ENCODE measurements at regions not wholly inside any gene's neighbourhood (a gene's known extent, or its start where the extent isn't known, plus 50 kb on each side); places are given as distances from the start of the nearest gene placed in this dataset.

GRCh38 chr2:19541884-19542283, 183.5 kb upstream of the OSR1 start:
- TF ChIP-seq, protein P1, sequence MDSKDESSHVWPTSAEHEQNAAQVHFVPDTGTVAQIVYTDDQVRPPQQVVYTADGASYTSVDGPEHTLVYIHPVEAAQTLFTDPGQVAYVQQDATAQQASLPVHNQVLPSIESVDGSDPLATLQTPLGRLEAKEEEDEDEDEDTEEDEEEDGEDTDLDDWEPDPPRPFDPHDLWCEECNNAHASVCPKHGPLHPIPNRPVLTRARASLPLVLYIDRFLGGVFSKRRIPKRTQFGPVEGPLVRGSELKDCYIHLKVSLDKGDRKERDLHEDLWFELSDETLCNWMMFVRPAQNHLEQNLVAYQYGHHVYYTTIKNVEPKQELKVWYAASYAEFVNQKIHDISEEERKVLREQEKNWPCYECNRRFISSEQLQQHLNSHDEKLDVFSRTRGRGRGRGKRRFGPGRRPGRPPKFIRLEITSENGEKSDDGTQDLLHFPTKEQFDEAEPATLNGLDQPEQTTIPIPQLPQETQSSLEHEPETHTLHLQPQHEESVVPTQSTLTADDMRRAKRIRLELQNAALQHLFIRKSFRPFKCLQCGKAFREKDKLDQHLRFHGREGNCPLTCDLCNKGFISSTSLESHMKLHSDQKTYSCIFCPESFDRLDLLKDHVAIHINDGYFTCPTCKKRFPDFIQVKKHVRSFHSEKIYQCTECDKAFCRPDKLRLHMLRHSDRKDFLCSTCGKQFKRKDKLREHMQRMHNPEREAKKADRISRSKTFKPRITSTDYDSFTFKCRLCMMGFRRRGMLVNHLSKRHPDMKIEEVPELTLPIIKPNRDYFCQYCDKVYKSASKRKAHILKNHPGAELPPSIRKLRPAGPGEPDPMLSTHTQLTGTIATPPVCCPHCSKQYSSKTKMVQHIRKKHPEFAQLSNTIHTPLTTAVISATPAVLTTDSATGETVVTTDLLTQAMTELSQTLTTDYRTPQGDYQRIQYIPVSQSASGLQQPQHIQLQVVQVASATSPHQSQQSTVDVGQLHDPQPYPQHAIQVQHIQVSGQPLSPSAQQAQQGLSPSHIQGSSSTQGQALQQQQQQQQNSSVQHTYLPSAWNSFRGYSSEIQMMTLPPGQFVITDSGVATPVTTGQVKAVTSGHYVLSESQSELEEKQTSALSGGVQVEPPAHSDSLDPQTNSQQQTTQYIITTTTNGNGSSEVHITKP (tag by site-specific recombination; IDR thresholded peaks at IDR 0.05): no peak
- TF ChIP-seq ZNF214 (tag by site-specific recombination; IDR thresholded peaks at IDR 0.05; ENCODE audit: borderline replicate concordance) (no peak), ELK4 (IDR thresholded peaks at IDR 0.05; ENCODE audit: borderline replicate concordance, low read depth, low read length) (no peak), KLF16 (tag by site-specific recombination; IDR thresholded peaks at IDR 0.05) (no peak), ZNF16 (tag by site-specific recombination; IDR thresholded peaks at IDR 0.05; ENCODE audit: low read depth) (no peak), ZNF274 (IDR thresholded peaks at IDR 0.05; ENCODE audit: low read length) (no peak), ZNF274 (tag by site-specific recombination; IDR thresholded peaks at IDR 0.05; ENCODE audit: borderline replicate concordance) (no peak), ZNF777 (tag by site-specific recombination; IDR thresholded peaks at IDR 0.05; ENCODE audit: borderline replicate concordance) (no peak), ZNF121 (tag by site-specific recombination; IDR thresholded peaks at IDR 0.05) (no peak), MEIS1 (CRISPR knock-in tag; IDR thresholded peaks at IDR 0.05; ENCODE audit: borderline replicate concordance) (no peak), MYNN (tag by site-specific recombination; IDR thresholded peaks at IDR 0.05; ENCODE audit: borderline replicate concordance) (no peak)
- TF ChIP-seq, protein P2, sequence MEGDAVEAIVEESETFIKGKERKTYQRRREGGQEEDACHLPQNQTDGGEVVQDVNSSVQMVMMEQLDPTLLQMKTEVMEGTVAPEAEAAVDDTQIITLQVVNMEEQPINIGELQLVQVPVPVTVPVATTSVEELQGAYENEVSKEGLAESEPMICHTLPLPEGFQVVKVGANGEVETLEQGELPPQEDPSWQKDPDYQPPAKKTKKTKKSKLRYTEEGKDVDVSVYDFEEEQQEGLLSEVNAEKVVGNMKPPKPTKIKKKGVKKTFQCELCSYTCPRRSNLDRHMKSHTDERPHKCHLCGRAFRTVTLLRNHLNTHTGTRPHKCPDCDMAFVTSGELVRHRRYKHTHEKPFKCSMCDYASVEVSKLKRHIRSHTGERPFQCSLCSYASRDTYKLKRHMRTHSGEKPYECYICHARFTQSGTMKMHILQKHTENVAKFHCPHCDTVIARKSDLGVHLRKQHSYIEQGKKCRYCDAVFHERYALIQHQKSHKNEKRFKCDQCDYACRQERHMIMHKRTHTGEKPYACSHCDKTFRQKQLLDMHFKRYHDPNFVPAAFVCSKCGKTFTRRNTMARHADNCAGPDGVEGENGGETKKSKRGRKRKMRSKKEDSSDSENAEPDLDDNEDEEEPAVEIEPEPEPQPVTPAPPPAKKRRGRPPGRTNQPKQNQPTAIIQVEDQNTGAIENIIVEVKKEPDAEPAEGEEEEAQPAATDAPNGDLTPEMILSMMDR (tag by site-specific recombination; IDR thresholded peaks at IDR 0.05): no peak
